HS-5 (cell line): ENCODE measurements at regions not wholly inside any gene's neighbourhood (a gene's known extent, or its start where the extent isn't known, plus 50 kb on each side); places are given as distances from the start of the nearest gene placed in this dataset.

ENCODE experiments used
- DNase-seq: peaks from one replicate; pipeline ENCODE4 v3.0.0-alpha.2; 2012; ENCODE audit warnings: low read depth

GRCh38 chrX:10813761-10814160, 193.4 kb upstream of the MID1 start:
- no peak for DNase-seq

- no peak for DNase-seq
Observed at GRCh38 chrX:10818651-10819050, 198.3 kb upstream of the MID1 start.

- DNase-seq: no peak
Observed at GRCh38 chrX:10819973-10820372, 199.6 kb upstream of the MID1 start.

- no peak for DNase-seq
Observed at GRCh38 chrX:10821293-10821692, 200.9 kb upstream of the MID1 start.

GRCh38 chrX:10828036-10828435, 207.7 kb upstream of the MID1 start:
- no peak for DNase-seq

- no peak for DNase-seq
Observed at GRCh38 chrX:10828640-10829039, 208.3 kb upstream of the MID1 start.

GRCh38 chrX:10831716-10832502, 211.5 kb upstream of the MID1 start:
- no peak for DNase-seq

GRCh38 chrX:10833299-10834169, 213.1 kb upstream of the MID1 start:
- no peak for DNase-seq

- no peak for DNase-seq
Observed at GRCh38 chrX:10841579-10841978, 221.2 kb upstream of the MID1 start.

GRCh38 chrX:10842646-10843045, 222.3 kb upstream of the MID1 start:
- no peak for DNase-seq

GRCh38 chrX:10847333-10847732, 226.9 kb upstream of the MID1 start:
- DNase-seq: no peak

- no peak for DNase-seq
Observed at GRCh38 chrX:10851809-10852208, 231.4 kb upstream of the MID1 start.

GRCh38 chrX:10854594-10854993, 234.2 kb upstream of the MID1 start:
- no peak for DNase-seq

GRCh38 chrX:10855845-10856244, 235.5 kb upstream of the MID1 start:
- no peak for DNase-seq

GRCh38 chrX:10856797-10857196, 236.4 kb upstream of the MID1 start:
- no peak for DNase-seq

GRCh38 chrX:10859353-10859752, 239.0 kb upstream of the MID1 start:
- no peak for DNase-seq

- no peak for DNase-seq
Observed at GRCh38 chrX:10875995-10876394, 235.1 kb upstream of the HCCS start.

GRCh38 chrX:10882484-10882883, 228.6 kb upstream of the HCCS start:
- DNase-seq: no peak

- DNase-seq: no peak
Observed at GRCh38 chrX:10884246-10884645, 226.9 kb upstream of the HCCS start.

- DNase-seq: no peak
Observed at GRCh38 chrX:10892621-10893225, 218.4 kb upstream of the HCCS start.

- no peak for DNase-seq
Observed at GRCh38 chrX:10893366-10893765, 217.8 kb upstream of the HCCS start.

GRCh38 chrX:10893976-10894375, 217.2 kb upstream of the HCCS start:
- DNase-seq: no peak

- no peak for DNase-seq
Observed at GRCh38 chrX:10897768-10898167, 213.4 kb upstream of the HCCS start.
